HL-60 (cell line): ENCODE measurements at regions not wholly inside any gene's neighbourhood (a gene's known extent, or its start where the extent isn't known, plus 50 kb on each side); places are given as distances from the start of the nearest gene placed in this dataset.

Experiments used
- GABPA ChIP-seq: IDR thresholded peaks from 2 replicates; pipeline ENCODE4 v1.6.1; 2012; ENCODE audit warnings: low read depth
- POLR2AphosphoS5 ChIP-seq: IDR thresholded peaks from 2 replicates; pipeline ENCODE4 v1.6.1; 2012; ENCODE audit warnings: low read depth
- TF ChIP-seq, protein P1 (sequence below): IDR thresholded peaks from one replicate; pipeline ENCODE4 v1.5.1; 2011; ENCODE audit warnings: low read length, control low read depth, inconsistent platforms; ENCODE audit not compliant: insufficient read depth
- TF ChIP-seq, protein P2 (sequence below): IDR thresholded peaks from 2 replicates; pipeline ENCODE4 v1.6.1; 2012; ENCODE audit warnings: low read depth; ENCODE audit not compliant: insufficient replicate concordance

DNA sequence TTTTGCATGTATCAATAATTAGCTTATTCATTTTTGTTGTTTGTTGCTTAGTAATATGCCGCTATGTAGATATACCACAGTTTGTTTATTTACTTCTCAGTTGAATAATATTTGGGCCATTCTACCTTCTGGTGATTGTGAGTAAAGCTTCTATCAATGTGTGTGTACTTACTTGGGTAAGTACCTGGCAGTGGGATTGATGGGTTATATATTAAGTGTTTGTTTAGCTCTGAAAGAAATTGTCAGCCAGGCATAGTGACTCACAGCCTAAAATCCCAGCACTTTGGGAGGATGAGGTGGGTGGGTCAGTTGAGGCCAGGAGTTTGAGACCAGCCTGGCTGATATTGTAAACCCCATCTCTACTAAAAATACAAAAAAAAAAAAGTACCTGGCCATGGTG is 975.7 kb upstream of the MBL2 start:
- TF ChIP-seq, protein P1, sequence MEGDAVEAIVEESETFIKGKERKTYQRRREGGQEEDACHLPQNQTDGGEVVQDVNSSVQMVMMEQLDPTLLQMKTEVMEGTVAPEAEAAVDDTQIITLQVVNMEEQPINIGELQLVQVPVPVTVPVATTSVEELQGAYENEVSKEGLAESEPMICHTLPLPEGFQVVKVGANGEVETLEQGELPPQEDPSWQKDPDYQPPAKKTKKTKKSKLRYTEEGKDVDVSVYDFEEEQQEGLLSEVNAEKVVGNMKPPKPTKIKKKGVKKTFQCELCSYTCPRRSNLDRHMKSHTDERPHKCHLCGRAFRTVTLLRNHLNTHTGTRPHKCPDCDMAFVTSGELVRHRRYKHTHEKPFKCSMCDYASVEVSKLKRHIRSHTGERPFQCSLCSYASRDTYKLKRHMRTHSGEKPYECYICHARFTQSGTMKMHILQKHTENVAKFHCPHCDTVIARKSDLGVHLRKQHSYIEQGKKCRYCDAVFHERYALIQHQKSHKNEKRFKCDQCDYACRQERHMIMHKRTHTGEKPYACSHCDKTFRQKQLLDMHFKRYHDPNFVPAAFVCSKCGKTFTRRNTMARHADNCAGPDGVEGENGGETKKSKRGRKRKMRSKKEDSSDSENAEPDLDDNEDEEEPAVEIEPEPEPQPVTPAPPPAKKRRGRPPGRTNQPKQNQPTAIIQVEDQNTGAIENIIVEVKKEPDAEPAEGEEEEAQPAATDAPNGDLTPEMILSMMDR = no peak
- TF ChIP-seq POLR2AphosphoS5 = no peak
- TF ChIP-seq, protein P2, sequence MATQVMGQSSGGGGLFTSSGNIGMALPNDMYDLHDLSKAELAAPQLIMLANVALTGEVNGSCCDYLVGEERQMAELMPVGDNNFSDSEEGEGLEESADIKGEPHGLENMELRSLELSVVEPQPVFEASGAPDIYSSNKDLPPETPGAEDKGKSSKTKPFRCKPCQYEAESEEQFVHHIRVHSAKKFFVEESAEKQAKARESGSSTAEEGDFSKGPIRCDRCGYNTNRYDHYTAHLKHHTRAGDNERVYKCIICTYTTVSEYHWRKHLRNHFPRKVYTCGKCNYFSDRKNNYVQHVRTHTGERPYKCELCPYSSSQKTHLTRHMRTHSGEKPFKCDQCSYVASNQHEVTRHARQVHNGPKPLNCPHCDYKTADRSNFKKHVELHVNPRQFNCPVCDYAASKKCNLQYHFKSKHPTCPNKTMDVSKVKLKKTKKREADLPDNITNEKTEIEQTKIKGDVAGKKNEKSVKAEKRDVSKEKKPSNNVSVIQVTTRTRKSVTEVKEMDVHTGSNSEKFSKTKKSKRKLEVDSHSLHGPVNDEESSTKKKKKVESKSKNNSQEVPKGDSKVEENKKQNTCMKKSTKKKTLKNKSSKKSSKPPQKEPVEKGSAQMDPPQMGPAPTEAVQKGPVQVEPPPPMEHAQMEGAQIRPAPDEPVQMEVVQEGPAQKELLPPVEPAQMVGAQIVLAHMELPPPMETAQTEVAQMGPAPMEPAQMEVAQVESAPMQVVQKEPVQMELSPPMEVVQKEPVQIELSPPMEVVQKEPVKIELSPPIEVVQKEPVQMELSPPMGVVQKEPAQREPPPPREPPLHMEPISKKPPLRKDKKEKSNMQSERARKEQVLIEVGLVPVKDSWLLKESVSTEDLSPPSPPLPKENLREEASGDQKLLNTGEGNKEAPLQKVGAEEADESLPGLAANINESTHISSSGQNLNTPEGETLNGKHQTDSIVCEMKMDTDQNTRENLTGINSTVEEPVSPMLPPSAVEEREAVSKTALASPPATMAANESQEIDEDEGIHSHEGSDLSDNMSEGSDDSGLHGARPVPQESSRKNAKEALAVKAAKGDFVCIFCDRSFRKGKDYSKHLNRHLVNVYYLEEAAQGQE = no peak
- no peak for TF ChIP-seq GABPA
